ENCODE measurements at regions not wholly inside any gene's neighbourhood (a gene's known extent, or its start where the extent isn't known, plus 50 kb on each side); places are given as distances from the start of the nearest gene placed in this dataset.

DNA sequence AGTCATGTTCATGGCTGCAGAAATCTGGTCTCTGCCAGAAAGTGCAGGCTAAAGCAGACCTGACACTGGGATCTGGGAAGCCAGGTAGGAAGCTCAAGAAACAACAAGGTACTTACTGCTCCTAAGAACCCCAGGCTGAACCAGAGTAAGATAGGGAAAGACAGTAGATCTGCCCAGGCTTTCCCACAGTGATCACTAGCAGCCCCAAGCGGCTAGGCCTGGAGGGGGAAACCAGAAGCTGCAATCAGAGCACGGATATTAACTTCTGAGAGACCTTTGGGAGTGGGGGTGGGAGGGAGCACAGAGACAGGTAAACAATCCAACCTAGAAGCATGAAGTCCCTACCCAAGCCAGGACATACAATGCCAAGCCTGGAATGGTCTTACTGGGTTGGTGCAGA lies 135.2 kb upstream of the C11orf58 start:
- Histone ChIP-seq H3K4me3 (replicated peaks in 1 of 4; ENCODE audit: control extremely low read depth in 1 of 4, insufficient read depth in 1 of 4, low read depth in 3 of 4, low read length in 4 of 4) (no peak overlapping the region), H3K4me1 (ENCODE audit: control insufficient read depth, extremely low read depth, insufficient read depth, low read length) (peaks cover 6% of the 10 kb centered on the region), H3K27ac (ENCODE audit: insufficient read depth, low read length) (no peak overlapping the region), H4K20me1 (ENCODE audit: control insufficient read depth, extremely low read depth, insufficient read depth, low read length) (no peaks in the 10 kb centered on the region), H3K9me3 (ENCODE audit: control insufficient read depth, insufficient read depth, low read depth, low read length) (no peaks in the 10 kb centered on the region), H3K4me2 (ENCODE audit: extremely low read depth, insufficient read depth, low read length) (no peak overlapping the region), H3K79me2 (ENCODE audit: control insufficient read depth, insufficient read depth, low read length) (peaks cover 7% of the 10 kb centered on the region), H3K27me3 (ENCODE audit: control insufficient read depth, insufficient read depth, low read length) (no peaks in the 10 kb centered on the region), H3K36me3 (ENCODE audit: control insufficient read depth, insufficient read depth, low read length) (no peaks in the 10 kb centered on the region), H2AFZ (ENCODE audit: low read length) (no peak overlapping the region), H3K9ac (ENCODE audit: insufficient read depth, low read length) (no peak overlapping the region)
- TF ChIP-seq, protein P1, sequence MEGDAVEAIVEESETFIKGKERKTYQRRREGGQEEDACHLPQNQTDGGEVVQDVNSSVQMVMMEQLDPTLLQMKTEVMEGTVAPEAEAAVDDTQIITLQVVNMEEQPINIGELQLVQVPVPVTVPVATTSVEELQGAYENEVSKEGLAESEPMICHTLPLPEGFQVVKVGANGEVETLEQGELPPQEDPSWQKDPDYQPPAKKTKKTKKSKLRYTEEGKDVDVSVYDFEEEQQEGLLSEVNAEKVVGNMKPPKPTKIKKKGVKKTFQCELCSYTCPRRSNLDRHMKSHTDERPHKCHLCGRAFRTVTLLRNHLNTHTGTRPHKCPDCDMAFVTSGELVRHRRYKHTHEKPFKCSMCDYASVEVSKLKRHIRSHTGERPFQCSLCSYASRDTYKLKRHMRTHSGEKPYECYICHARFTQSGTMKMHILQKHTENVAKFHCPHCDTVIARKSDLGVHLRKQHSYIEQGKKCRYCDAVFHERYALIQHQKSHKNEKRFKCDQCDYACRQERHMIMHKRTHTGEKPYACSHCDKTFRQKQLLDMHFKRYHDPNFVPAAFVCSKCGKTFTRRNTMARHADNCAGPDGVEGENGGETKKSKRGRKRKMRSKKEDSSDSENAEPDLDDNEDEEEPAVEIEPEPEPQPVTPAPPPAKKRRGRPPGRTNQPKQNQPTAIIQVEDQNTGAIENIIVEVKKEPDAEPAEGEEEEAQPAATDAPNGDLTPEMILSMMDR (conservative IDR thresholded peaks at IDR 0.05 in 1 of 2, IDR thresholded peaks at IDR 0.05 in 1 of 2; ENCODE audit: low read depth in 1 of 2, low read length in 2 of 2), result no peak
- no peak for DNase-seq (ENCODE audit: low read depth in 2 of 2)

DNA sequence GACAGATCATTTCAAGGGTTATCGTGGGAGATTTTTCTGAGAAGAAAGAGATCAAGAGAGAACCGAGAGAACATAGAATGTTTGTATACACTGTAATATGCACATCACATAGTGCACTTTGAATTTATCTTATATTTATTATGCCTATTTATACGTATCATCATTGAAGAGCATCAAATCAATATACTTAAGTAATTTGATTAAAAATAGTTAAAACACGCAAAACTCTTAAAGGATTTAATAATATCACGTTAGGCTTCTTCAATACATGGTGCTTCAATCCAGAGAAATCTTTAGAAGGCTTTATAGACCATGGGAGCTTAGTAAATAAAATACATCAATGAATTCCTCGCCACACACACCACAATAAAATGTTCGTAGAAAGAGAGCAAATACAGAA lies 139.5 kb upstream of the C11orf58 start:
- no peak overlapping the region for H2AFZ ChIP-seq (ENCODE audit: low read length)
- no peak for TF ChIP-seq EZH2 (IDR thresholded peaks at IDR 0.05; ENCODE audit: low read length, missing control alignments)
- TF ChIP-seq, protein P1 (conservative IDR thresholded peaks at IDR 0.05 in 1 of 2, IDR thresholded peaks at IDR 0.05 in 1 of 2; ENCODE audit: low read depth in 1 of 2, low read length in 2 of 2), result no peak
- DNase-seq (ENCODE audit: low read depth in 2 of 2), result no peak

DNA sequence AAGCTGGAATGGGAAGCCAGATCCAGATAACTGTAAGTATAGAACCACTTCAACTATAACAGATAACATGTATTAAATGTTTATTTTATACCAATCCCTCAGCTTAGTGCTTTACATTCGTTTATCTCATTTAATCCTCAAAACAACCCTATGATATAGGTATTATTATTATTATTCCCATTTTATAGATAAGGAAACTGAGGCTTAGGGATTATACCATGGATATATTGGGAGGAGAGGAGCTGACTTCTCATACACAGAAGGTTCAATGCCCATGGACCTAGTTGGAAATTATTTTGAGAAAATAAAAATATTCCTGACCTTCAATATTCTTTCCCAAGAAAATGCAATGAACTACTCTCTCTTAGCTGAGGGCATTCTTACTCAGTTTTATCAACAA lies 140.4 kb upstream of the C11orf58 start:
- H3K27ac ChIP-seq (ENCODE audit: insufficient read depth, low read length), result no peak overlapping the region
- no peak overlapping the region for H3K4me3 ChIP-seq (replicated peaks in 1 of 4; ENCODE audit: control extremely low read depth in 1 of 4, insufficient read depth in 1 of 4, low read depth in 3 of 4, low read length in 4 of 4)
- no peak for DNase-seq (ENCODE audit: low read depth in 2 of 2)
- H3K36me3 ChIP-seq (ENCODE audit: control insufficient read depth, insufficient read depth, low read length), result no peaks in the 10 kb centered on the region
- no peak overlapping the region for H2AFZ ChIP-seq (ENCODE audit: low read length)
- no peaks in the 10 kb centered on the region for H4K20me1 ChIP-seq (ENCODE audit: control insufficient read depth, extremely low read depth, insufficient read depth, low read length)
- TF ChIP-seq EZH2 (IDR thresholded peaks at IDR 0.05; ENCODE audit: low read length, missing control alignments), result no peak
- TF ChIP-seq, protein P1 (conservative IDR thresholded peaks at IDR 0.05 in 1 of 2, IDR thresholded peaks at IDR 0.05 in 1 of 2; ENCODE audit: low read depth in 1 of 2, low read length in 2 of 2), result no peak
- H3K27me3 ChIP-seq (ENCODE audit: control insufficient read depth, insufficient read depth, low read length), result no peaks in the 10 kb centered on the region
- H3K4me1 ChIP-seq (ENCODE audit: control insufficient read depth, extremely low read depth, insufficient read depth, low read length), result no peaks in the 10 kb centered on the region
- H3K9ac ChIP-seq (ENCODE audit: insufficient read depth, low read length), result no peak overlapping the region
- no peak overlapping the region for H3K4me2 ChIP-seq (ENCODE audit: extremely low read depth, insufficient read depth, low read length)
- no peaks in the 10 kb centered on the region for H3K79me2 ChIP-seq (ENCODE audit: control insufficient read depth, insufficient read depth, low read length)
- no peaks in the 10 kb centered on the region for H3K9me3 ChIP-seq (ENCODE audit: control insufficient read depth, insufficient read depth, low read depth, low read length)

More for the DNA sequence above, 139.5 kb upstream of the C11orf58 start:
- Histone ChIP-seq H3K9ac (ENCODE audit: insufficient read depth, low read length) (no peak overlapping the region), H3K79me2 (ENCODE audit: control insufficient read depth, insufficient read depth, low read length) (peaks cover 5% of the 10 kb centered on the region), H3K27me3 (ENCODE audit: control insufficient read depth, insufficient read depth, low read length) (no peaks in the 10 kb centered on the region), H3K4me3 (replicated peaks in 1 of 4; ENCODE audit: control extremely low read depth in 1 of 4, insufficient read depth in 1 of 4, low read depth in 3 of 4, low read length in 4 of 4) (no peak overlapping the region), H4K20me1 (ENCODE audit: control insufficient read depth, extremely low read depth, insufficient read depth, low read length) (no peaks in the 10 kb centered on the region), H3K4me2 (ENCODE audit: extremely low read depth, insufficient read depth, low read length) (no peak overlapping the region), H3K9me3 (ENCODE audit: control insufficient read depth, insufficient read depth, low read depth, low read length) (no peaks in the 10 kb centered on the region), H3K4me1 (ENCODE audit: control insufficient read depth, extremely low read depth, insufficient read depth, low read length) (peaks cover 4% of the 10 kb centered on the region), H3K27ac (ENCODE audit: insufficient read depth, low read length) (no peak overlapping the region), H3K36me3 (ENCODE audit: control insufficient read depth, insufficient read depth, low read length) (no peaks in the 10 kb centered on the region)

Measured in fibroblast of lung (primary cell).